Thymus (tissue), 11 donors: ENCODE measurements at regions not wholly inside any gene's neighbourhood (a gene's known extent, or its start where the extent isn't known, plus 50 kb on each side); places are given as distances from the start of the nearest gene placed in this dataset.

Source experiments
- DNase-seq, 9 donors: peaks; one replicate each; pipeline ENCODE4 v3.0.0-alpha.2; 2013; ENCODE audit warnings: low spot score in 9 of 9, low read depth in 6 of 9, missing footprints in 1 of 9
- H3K27ac ChIP-seq, 2 donors: one replicate each; pipeline ENCODE4 v1.5.1; 2013; ENCODE audit warnings: control low read depth in 1 of 2, low read depth in 1 of 2, low read length in 1 of 2, mild to moderate bottlenecking in 1 of 2, moderate library complexity in 1 of 2
- H3K27me3 ChIP-seq, 2 donors: one replicate each; pipeline ENCODE4 v1.5.1; 2013; ENCODE audit warnings: low read length in 1 of 2; ENCODE audit not compliant: control insufficient read depth in 2 of 2, insufficient read depth in 1 of 2
- H3K36me3 ChIP-seq, 2 donors: one replicate each; pipeline ENCODE4 v1.5.1; 2013; ENCODE audit warnings: low read length in 1 of 2, mild to moderate bottlenecking in 1 of 2, moderate library complexity in 1 of 2; ENCODE audit not compliant: control insufficient read depth in 2 of 2, insufficient read depth in 2 of 2
- H3K4me1 ChIP-seq, 2 donors: one replicate each; pipeline ENCODE4 v1.5.1; 2013; ENCODE audit warnings: low read length in 2 of 2; ENCODE audit not compliant: control insufficient read depth in 2 of 2, insufficient read depth in 2 of 2
- H3K4me3 ChIP-seq, 2 donors: one replicate each; pipeline ENCODE4 v1.5.1; 2013; ENCODE audit warnings: low read length in 2 of 2, control low read depth in 1 of 2, mild to moderate bottlenecking in 1 of 2
- H3K9me3 ChIP-seq, 2 donors: one replicate each; pipeline ENCODE4 v1.5.1; 2013; ENCODE audit warnings: low read length in 1 of 2, mild to moderate bottlenecking in 1 of 2; ENCODE audit not compliant: control insufficient read depth in 2 of 2, insufficient read depth in 1 of 2
- WGBS: extraction: QIAGEN DNeasy Blood & Tissue Kit; methylation state at CpG from one replicate; pipeline ENCODE4 v1.1.7; 2013; 5-methylcytosine and 5-hydroxymethylcytosine counted together
- donor health status: healthy.

DNA sequence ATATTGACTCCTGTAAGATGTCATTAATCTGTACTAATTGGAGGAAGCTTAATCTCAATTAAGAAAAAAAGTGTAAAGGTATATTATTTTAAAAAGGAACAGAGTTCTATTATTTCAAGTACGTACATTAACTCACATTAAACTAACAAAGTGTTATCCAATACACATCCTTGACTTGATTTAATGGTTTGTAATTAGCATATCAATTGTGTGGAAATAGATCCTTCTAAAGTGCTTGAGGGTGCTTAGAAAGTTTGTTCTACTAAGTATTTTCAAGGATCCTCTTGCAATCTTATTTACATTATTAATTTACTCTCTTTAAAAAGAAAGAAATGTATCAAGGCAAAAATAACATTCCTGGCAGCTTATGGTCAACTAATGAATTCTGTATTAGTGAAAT, 720.3 kb downstream of the KCNJ3 start:
- Histone ChIP-seq H3K36me3 (no peaks in the 10 kb centered on the region), H3K4me1 (no peaks in the 10 kb centered on the region), H3K27ac (no peak overlapping the region), H3K4me3 (no peak overlapping the region), H3K27me3 (no peaks in the 10 kb centered on the region), H3K9me3 (no peaks in the 10 kb centered on the region)
- no peak for DNase-seq
- 91% methylated on average over 1 of the region's 1 CpG for WGBS

DNA sequence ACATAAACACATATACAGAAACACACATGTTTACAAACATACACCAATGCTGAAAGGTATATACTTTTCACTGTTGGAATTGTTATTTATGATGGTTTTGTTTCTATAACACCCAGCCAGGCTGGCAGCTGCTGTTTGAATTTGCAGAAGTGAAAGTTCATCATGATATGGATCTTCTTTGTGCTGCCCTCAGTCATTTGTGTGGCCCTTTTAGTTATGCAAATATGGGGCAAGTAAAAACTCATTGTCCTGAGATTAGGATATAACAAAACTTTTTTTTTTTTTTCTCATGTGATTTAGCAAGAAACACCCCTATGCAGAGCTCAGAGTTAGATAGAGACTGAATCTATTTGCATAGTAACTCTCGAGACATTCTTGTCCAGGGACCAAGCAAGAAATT, 714.1 kb downstream of the KCNJ3 start:
- no peaks in the 10 kb centered on the region for H3K36me3 ChIP-seq

DNA sequence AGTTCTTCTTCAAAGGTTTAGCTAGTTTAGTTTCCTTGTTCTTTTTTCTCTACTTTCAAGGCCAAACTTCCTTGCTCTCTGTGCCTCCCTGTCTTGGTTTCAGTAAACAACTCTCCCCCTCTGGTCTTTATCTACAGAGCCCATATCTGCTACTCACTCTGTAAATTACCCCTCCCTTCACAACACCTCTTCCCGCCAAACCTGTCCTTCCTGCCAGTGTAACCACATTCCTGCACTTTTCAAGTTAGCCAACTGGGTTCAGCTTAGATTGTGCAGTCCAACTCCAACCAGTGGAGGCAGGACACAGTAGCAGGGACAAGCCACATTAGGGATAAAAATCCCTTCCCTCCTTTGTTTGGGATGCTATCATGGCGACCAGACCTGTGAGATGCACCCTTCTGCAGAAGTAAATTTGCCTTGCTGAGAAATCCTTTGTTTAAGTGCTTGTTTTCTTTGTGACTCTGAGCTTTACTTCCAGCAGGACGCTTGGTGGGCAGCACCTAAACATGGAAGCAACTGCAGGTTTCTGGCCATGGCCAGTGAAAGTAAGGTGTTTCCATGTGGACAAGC, 706.0 kb downstream of the KCNJ3 start:
- 92% methylated on average over 3 of the region's 3 CpGs for WGBS
- H3K4me1 ChIP-seq = no peaks in the 10 kb centered on the region
- H3K4me3 ChIP-seq = no peak overlapping the region
- peaks cover 2 to 6% of the 10 kb centered on the region in 2 donors for H3K9me3 ChIP-seq
- H3K36me3 ChIP-seq = no peaks in the 10 kb centered on the region
- no peaks in the 10 kb centered on the region for H3K27me3 ChIP-seq
- H3K27ac ChIP-seq = no peak overlapping the region
- DNase-seq = no peak

More for the DNA sequence above, 714.1 kb downstream of the KCNJ3 start:
- peaks cover 0 to 3% of the 10 kb centered on the region in 2 donors for H3K9me3 ChIP-seq
- H3K27ac ChIP-seq = no peak overlapping the region
- 95% methylated on average over 1 of the region's 1 CpG for WGBS
- H3K27me3 ChIP-seq = no peaks in the 10 kb centered on the region
- no peak overlapping the region for H3K4me3 ChIP-seq
- H3K4me1 ChIP-seq = no peaks in the 10 kb centered on the region
- no peak for DNase-seq

- H3K9me3 ChIP-seq = no peaks in the 10 kb centered on the region
- H3K4me3 ChIP-seq = no peak overlapping the region
- H3K4me1 ChIP-seq = no peaks in the 10 kb centered on the region
- no peaks in the 10 kb centered on the region for H3K27me3 ChIP-seq
- H3K36me3 ChIP-seq = no peaks in the 10 kb centered on the region
- DNase-seq = no peak
- no peak overlapping the region for H3K27ac ChIP-seq
These were observed 694.9 kb downstream of the KCNJ3 start for GRCh38 chr2:155393406-155393805.

DNA sequence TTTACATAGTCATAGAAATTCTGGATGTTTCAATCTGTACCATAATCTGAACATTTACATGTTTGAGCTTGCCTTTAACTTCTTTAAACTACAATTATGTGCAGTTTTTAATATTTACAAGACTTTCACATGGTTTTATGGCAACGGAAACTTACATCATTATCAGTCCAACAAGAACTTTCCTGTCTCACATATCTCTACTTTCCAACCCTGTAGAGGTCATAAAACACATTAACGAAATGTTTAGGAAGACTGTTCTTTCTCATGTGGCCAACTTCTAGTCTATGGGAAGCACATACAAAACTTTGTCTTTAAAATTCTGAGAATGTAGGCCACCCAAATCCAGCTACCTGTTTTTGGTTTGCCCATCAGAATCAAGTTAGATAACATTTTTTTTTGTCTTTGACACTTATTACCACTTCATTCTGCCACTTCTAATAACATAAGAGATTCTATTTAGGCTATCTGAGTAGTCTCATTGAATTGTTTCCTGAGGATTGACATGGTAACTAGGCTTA, 693.2 kb downstream of the KCNJ3 start:
- H3K4me3 ChIP-seq = no peak overlapping the region
- 31% methylated on average over 2 of the region's 2 CpGs for WGBS
- no peaks in the 10 kb centered on the region for H3K36me3 ChIP-seq
- H3K27ac ChIP-seq = no peak overlapping the region
- no peaks in the 10 kb centered on the region for H3K4me1 ChIP-seq
- H3K9me3 ChIP-seq = no peaks in the 10 kb centered on the region
- no peaks in the 10 kb centered on the region for H3K27me3 ChIP-seq
- DNase-seq = no peak

- H3K27ac ChIP-seq = no peak overlapping the region
- 96% methylated on average over 1 of the region's 1 CpG for WGBS
- no peaks in the 10 kb centered on the region for H3K27me3 ChIP-seq
- DNase-seq = no peak
- H3K4me3 ChIP-seq = no peak overlapping the region
- no peaks in the 10 kb centered on the region for H3K9me3 ChIP-seq
- no peaks in the 10 kb centered on the region for H3K4me1 ChIP-seq
- H3K36me3 ChIP-seq = no peaks in the 10 kb centered on the region
These were observed 690.7 kb downstream of the KCNJ3 start for GRCh38 chr2:155389224-155389623.

GRCh38 chr2:155384555-155385123, 686.1 kb downstream of the KCNJ3 start:
- no peak for DNase-seq
- Histone ChIP-seq H3K4me3 (no peak overlapping the region), H3K36me3 (no peaks in the 10 kb centered on the region), H3K27ac (no peak overlapping the region), H3K4me1 (no peaks in the 10 kb centered on the region), H3K9me3 (no peaks in the 10 kb centered on the region), H3K27me3 (no peaks in the 10 kb centered on the region)
- 92% methylated on average over 3 of the region's 3 CpGs for WGBS

DNA sequence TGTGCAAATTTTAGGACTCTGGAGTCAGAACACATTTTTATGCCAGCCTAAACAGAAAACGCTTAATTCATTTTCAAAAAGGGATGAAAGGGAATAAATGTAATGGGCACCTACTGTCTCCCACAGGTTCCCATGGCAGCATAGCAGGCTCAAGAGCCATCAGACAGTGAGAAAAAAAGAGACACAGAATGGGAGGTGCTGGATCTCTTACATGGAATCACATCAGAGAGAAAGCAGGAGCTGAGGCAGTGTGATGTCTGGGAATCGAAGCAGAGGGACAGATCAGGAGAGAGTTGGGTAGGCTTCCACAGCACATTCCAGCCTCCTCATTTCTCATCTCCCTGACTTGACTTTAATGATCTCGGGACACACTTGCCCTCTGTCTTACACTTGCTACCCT, 684.3 kb downstream of the KCNJ3 start:
- no peak for DNase-seq
- Histone ChIP-seq H3K9me3 (no peaks in the 10 kb centered on the region), H3K36me3 (no peaks in the 10 kb centered on the region), H3K27me3 (no peaks in the 10 kb centered on the region), H3K4me1 (no peaks in the 10 kb centered on the region), H3K27ac (no peak overlapping the region), H3K4me3 (no peak overlapping the region)
- 88% methylated on average over 3 of the region's 3 CpGs for WGBS

DNA sequence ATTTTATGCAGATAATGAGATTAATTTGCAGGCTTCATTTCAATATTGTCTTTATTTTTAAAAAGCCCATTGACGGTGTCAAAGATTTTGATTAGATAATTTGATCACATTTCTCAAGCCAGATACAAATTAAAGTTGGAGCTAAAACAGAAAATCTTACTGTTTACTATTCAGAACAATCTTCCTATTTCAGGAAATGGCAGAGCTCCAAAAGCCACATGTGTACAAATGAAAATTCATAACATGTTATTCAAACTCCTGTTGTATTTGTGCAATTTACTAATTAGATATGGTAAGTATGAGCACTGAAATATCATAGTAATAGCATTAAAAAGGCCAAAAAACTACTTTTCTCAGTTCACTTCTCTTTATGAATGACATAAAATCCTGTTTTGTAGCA, 682.9 kb downstream of the KCNJ3 start:
- 57% methylated on average over 1 of the region's 1 CpG for WGBS
- no peaks in the 10 kb centered on the region for H3K36me3 ChIP-seq
- no peaks in the 10 kb centered on the region for H3K4me1 ChIP-seq
- H3K9me3 ChIP-seq = no peaks in the 10 kb centered on the region
- DNase-seq = no peak
- no peak overlapping the region for H3K4me3 ChIP-seq
- no peaks in the 10 kb centered on the region for H3K27me3 ChIP-seq
- no peak overlapping the region for H3K27ac ChIP-seq
